Astrocyte of the spinal cord (primary cell): ENCODE measurements at regions not wholly inside any gene's neighbourhood (a gene's known extent, or its start where the extent isn't known, plus 50 kb on each side); places are given as distances from the start of the nearest gene placed in this dataset.

Experiments used
- DNase-seq: peaks from one replicate; pipeline ENCODE4 v3.0.0; 2011; ENCODE audit warnings: low read depth, low spot score
- H3K4me3 ChIP-seq: 2 replicates; pipeline ENCODE4 v1.5.1; 2011; ENCODE audit warnings: low read depth, mild to moderate bottlenecking, low read length, moderate library complexity
- in situ Hi-C: cut with HindIII; loops from 2 replicates; pipeline ENCODE4 v1.10.0; 2017; ENCODE audit warnings: low sequenced_read_pairs
- TF ChIP-seq, protein P1 (sequence below): IDR thresholded peaks from 2 replicates; pipeline ENCODE4 v1.5.1; 2012; ENCODE audit warnings: low read depth, mild to moderate bottlenecking, low read length, inconsistent platforms

DNA sequence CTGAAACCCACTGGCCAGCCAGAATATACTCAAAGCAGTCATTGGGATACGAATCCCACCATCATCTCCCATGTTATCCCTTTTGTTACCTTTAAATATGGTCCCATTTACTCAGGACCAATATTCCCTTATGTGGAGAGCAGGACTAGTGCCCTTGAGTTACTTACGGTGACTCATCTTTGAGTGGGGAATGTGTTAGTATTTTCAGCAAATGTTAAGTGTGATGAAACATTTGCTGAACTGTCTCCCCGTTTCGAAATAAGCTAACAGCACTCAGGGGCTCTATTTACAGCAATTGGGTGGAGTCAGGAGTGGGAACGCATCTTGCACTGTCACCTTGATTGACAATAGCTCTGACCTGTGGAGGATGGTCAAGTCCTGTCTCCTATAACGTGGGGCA, 67.4 kb downstream of the CTSL start:
- TF ChIP-seq, protein P1, sequence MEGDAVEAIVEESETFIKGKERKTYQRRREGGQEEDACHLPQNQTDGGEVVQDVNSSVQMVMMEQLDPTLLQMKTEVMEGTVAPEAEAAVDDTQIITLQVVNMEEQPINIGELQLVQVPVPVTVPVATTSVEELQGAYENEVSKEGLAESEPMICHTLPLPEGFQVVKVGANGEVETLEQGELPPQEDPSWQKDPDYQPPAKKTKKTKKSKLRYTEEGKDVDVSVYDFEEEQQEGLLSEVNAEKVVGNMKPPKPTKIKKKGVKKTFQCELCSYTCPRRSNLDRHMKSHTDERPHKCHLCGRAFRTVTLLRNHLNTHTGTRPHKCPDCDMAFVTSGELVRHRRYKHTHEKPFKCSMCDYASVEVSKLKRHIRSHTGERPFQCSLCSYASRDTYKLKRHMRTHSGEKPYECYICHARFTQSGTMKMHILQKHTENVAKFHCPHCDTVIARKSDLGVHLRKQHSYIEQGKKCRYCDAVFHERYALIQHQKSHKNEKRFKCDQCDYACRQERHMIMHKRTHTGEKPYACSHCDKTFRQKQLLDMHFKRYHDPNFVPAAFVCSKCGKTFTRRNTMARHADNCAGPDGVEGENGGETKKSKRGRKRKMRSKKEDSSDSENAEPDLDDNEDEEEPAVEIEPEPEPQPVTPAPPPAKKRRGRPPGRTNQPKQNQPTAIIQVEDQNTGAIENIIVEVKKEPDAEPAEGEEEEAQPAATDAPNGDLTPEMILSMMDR = no peak
- peak; percentile 46 for DNase-seq
- in situ Hi-C loops = no loop called here
- no peak overlapping the region for H3K4me3 ChIP-seq

- no peak for DNase-seq
- TF ChIP-seq, protein P1 = no peak
- no peak overlapping the region for H3K4me3 ChIP-seq
- in situ Hi-C loops = no loop called here
Measured at GRCh38 chr9:87795178-87795577, 69.3 kb downstream of the CTSL start.

GRCh38 chr9:87796196-87796595, 70.3 kb downstream of the CTSL start:
- H3K4me3 ChIP-seq = no peak overlapping the region
- TF ChIP-seq, protein P1 = no peak
- DNase-seq = no peak

GRCh38 chr9:87798261-87798833, 72.4 kb downstream of the CTSL start:
- H3K4me3 ChIP-seq = no peak overlapping the region
- in situ Hi-C loops = no loop called here
- TF ChIP-seq, protein P1 = no peak
- no peak for DNase-seq

More at GRCh38 chr9:87796196-87796595, 70.3 kb downstream of the CTSL start:
- in situ Hi-C loops = no loop called here

GRCh38 chr9:87799503-87799902, 73.6 kb downstream of the CTSL start:
- TF ChIP-seq, protein P1 = no peak
- in situ Hi-C loops = no loop called here
- no peak for DNase-seq
- H3K4me3 ChIP-seq = no peak overlapping the region

- H3K4me3 ChIP-seq = no peak overlapping the region
- TF ChIP-seq, protein P1 = no peak
- DNase-seq = no peak
- in situ Hi-C loops = no loop called here
Measured at GRCh38 chr9:87800456-87800855, 74.5 kb downstream of the CTSL start.
